GM13976 (cell line): ENCODE measurements at regions not wholly inside any gene's neighbourhood (a gene's known extent, or its start where the extent isn't known, plus 50 kb on each side); places are given as distances from the start of the nearest gene placed in this dataset.

ENCODE experiments used
- DNase-seq: peaks from one replicate; pipeline ENCODE4 v3.0.0; 2012; ENCODE audit warnings: low spot score
- in situ Hi-C: fragments of 300-500 bp; cut with MboI; formaldehyde crosslinking; loops from one replicate; pipeline ENCODE4 v1.12.0; 2022; ENCODE audit warnings: low sequenced_read_pairs, mixed read lengths, inconsistent platforms; ENCODE audit not compliant: unreplicated experiment
- TF ChIP-seq, protein P1 (sequence below): IDR thresholded peaks from 2 replicates; pipeline ENCODE4 v1.5.1; 2012; ENCODE audit warnings: borderline replicate concordance, mild to moderate bottlenecking; ENCODE audit not compliant: insufficient read depth; ENCODE audit errors: extremely low read depth, missing control alignments, control extremely low read depth

DNA sequence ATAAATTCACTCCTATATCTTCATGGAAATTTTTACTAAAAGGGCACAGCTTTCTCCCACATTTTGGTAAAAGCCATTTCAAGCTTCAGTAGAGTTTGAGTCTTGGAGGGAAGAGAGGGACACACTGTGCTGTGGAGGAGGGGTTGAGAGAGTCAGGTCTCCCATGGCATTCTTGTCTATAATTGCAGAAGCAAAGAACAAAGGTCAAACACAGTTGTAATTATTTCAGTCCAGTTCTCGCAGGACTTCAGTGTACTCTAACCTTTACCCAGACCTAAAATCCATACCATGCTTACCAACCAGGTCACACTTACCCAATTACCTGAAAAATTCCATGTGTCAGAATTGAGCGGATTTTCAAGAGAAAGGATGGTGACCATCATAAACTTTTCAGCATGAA, 298.4 kb downstream of the XPNPEP1 start:
- TF ChIP-seq, protein P1, sequence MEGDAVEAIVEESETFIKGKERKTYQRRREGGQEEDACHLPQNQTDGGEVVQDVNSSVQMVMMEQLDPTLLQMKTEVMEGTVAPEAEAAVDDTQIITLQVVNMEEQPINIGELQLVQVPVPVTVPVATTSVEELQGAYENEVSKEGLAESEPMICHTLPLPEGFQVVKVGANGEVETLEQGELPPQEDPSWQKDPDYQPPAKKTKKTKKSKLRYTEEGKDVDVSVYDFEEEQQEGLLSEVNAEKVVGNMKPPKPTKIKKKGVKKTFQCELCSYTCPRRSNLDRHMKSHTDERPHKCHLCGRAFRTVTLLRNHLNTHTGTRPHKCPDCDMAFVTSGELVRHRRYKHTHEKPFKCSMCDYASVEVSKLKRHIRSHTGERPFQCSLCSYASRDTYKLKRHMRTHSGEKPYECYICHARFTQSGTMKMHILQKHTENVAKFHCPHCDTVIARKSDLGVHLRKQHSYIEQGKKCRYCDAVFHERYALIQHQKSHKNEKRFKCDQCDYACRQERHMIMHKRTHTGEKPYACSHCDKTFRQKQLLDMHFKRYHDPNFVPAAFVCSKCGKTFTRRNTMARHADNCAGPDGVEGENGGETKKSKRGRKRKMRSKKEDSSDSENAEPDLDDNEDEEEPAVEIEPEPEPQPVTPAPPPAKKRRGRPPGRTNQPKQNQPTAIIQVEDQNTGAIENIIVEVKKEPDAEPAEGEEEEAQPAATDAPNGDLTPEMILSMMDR, result no peak
- DNase-seq, result no peak
- in situ Hi-C loops, result no loop called here

- in situ Hi-C loops, result no loop called here
These were observed 300.7 kb downstream of the XPNPEP1 start for GRCh38 chr10:109622566-109622965.

GRCh38 chr10:109620396-109620795, 302.9 kb downstream of the XPNPEP1 start:
- in situ Hi-C loops, result no loop called here
- TF ChIP-seq, protein P1, result no peak

More at GRCh38 chr10:109622566-109622965, 300.7 kb downstream of the XPNPEP1 start:
- TF ChIP-seq, protein P1, result no peak
- DNase-seq, result no peak

GRCh38 chr10:109619914-109620313, 303.4 kb downstream of the XPNPEP1 start:
- in situ Hi-C loops, result no loop called here
- TF ChIP-seq, protein P1, result no peak
- DNase-seq, result no peak

More at GRCh38 chr10:109620396-109620795, 302.9 kb downstream of the XPNPEP1 start:
- no peak for DNase-seq

DNA sequence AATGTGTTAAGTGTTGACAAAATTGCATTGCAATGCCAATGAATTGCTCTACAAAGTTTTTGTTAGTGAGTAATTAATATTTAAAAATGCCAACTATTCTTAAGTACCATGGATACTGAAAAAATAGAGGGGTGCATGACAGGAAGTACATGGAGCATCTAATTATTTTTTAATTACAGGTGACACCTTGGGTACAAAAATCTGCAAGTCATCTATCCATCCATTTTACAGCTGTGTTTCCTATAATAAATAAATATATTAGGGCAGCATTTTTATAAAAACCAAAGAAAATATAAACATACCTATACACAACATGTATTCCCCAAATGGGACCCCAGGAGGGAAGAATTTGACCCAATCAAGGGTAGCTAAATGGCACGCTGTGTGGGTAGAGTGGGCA, 304.6 kb downstream of the XPNPEP1 start:
- TF ChIP-seq, protein P1, result no peak
- in situ Hi-C loops, result no loop called here
- DNase-seq, result no peak

DNA sequence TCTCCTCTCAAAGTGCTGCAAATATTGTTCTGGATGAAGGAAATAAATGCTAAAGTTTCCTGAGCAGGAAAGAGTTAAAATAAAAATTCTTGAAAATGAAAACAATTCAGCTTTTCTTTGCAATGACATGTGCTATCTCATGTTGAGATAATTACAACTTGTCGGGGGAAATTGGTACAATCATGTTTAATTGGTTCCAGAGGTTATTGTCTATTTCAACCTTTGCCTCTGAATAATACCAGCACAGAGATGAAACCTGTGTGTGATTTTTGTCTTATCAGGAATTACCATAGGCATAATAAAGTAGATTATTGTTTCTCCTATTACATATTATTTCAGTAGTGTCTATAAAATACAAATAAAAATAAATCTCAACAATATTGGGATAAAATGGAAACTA, 305.0 kb downstream of the XPNPEP1 start:
- in situ Hi-C loops, result no loop called here
- no peak for DNase-seq
- TF ChIP-seq, protein P1, result no peak
